ENCODE measurements at regions not wholly inside any gene's neighbourhood (a gene's known extent, or its start where the extent isn't known, plus 50 kb on each side); places are given as distances from the start of the nearest gene placed in this dataset.

DNA sequence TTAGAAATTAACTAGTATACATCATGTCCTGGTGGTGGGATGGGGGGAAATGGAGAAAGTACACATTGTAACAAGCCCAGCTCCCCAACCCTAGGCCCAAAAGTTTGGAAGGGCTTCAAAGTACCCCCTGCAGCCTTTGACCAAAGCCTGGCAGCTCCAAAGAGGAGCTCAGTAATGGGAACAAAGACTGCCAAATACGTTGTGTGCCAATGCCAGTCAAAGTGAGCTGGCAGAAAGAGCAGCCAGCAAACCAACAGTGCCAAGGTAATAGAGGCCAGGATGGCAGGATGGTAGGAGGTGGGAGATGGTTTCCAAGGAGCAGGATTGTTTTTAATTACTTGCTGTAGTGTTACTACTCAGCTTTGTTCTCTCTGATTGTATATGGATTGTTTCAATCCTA lies 248.3 kb downstream of the COX7C start:
- H3K36me3 ChIP-seq = no peaks in the 10 kb centered on the region
- no peak for DNase-seq (ENCODE audit: low spot score)
- TF ChIP-seq, protein P1, sequence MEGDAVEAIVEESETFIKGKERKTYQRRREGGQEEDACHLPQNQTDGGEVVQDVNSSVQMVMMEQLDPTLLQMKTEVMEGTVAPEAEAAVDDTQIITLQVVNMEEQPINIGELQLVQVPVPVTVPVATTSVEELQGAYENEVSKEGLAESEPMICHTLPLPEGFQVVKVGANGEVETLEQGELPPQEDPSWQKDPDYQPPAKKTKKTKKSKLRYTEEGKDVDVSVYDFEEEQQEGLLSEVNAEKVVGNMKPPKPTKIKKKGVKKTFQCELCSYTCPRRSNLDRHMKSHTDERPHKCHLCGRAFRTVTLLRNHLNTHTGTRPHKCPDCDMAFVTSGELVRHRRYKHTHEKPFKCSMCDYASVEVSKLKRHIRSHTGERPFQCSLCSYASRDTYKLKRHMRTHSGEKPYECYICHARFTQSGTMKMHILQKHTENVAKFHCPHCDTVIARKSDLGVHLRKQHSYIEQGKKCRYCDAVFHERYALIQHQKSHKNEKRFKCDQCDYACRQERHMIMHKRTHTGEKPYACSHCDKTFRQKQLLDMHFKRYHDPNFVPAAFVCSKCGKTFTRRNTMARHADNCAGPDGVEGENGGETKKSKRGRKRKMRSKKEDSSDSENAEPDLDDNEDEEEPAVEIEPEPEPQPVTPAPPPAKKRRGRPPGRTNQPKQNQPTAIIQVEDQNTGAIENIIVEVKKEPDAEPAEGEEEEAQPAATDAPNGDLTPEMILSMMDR (IDR thresholded peaks at IDR 0.05) = no peak
- no peak overlapping the region for H3K27ac ChIP-seq
- H3K4me3 ChIP-seq = no peak overlapping the region
- H3K27me3 ChIP-seq = no peaks in the 10 kb centered on the region
- H3K9me3 ChIP-seq = no peaks in the 10 kb centered on the region
- H3K4me1 ChIP-seq = no peaks in the 10 kb centered on the region

- H3K9me3 ChIP-seq = no peaks in the 10 kb centered on the region
- no peaks in the 10 kb centered on the region for H3K4me1 ChIP-seq
- no peak for DNase-seq (ENCODE audit: low spot score)
- no peak overlapping the region for H3K4me3 ChIP-seq
- no peaks in the 10 kb centered on the region for H3K27me3 ChIP-seq
- TF ChIP-seq, protein P1 (IDR thresholded peaks at IDR 0.05) = no peak
- H3K27ac ChIP-seq = no peak overlapping the region
- no peaks in the 10 kb centered on the region for H3K36me3 ChIP-seq
Measured at GRCh38 chr5:86869268-86869667, 251.5 kb downstream of the COX7C start.

DNA sequence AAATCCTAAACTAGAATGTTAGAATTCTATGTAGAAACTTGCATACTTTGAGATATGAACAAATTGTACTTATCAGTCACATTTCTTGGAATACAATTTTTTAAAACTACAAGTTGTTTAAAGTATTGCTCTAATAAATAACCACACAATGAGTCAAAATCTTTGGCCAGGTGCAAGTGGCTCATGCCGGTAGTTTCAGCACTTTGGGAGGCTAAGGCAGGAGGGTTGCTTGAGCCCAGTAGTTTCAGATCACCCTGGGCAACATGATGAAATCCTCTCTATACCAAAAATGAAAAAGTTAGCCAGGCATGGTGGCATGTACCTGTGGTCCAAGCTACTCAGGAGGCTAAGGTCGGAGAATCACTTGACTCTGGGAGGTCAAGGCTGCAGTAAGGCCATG lies 257.8 kb downstream of the COX7C start:
- no peak for DNase-seq (ENCODE audit: low spot score)
- Histone ChIP-seq H3K4me1 (no peaks in the 10 kb centered on the region), H3K27ac (no peak overlapping the region), H3K36me3 (no peaks in the 10 kb centered on the region), H3K4me3 (no peak overlapping the region), H3K27me3 (no peaks in the 10 kb centered on the region), H3K9me3 (no peaks in the 10 kb centered on the region)
- TF ChIP-seq, protein P1 (IDR thresholded peaks at IDR 0.05) = no peak

DNA sequence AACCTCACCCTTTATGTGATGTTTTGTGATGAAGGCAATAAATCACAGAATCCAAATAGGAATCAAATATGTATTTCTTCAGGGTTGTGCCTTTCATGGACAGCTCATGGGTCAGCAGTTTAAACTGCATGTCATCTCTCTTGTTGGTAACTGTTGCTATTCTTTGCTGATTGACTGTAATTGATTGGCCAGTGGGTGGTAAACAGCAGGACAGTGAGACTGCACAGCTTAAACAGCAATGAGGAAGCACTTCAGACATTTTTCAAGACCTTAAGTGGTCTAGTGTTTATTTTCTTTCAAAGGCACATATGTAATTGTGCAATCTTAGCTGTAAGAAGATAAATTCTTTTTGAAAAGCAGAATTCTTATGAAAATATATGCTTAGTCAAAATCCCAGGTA lies 260.5 kb downstream of the COX7C start:
- no peak for DNase-seq (ENCODE audit: low spot score)
- no peak overlapping the region for H3K4me3 ChIP-seq
- peaks cover 0 to 14% of the 10 kb centered on the region in 2 donors for H3K4me1 ChIP-seq
- no peaks in the 10 kb centered on the region for H3K27me3 ChIP-seq
- H3K9me3 ChIP-seq = no peaks in the 10 kb centered on the region
- H3K27ac ChIP-seq = no peak overlapping the region
- no peaks in the 10 kb centered on the region for H3K36me3 ChIP-seq
- TF ChIP-seq, protein P1 (IDR thresholded peaks at IDR 0.05) = no peak

- no peak for DNase-seq (ENCODE audit: low spot score)
- Histone ChIP-seq H3K36me3 (no peaks in the 10 kb centered on the region), H3K4me3 (no peak overlapping the region), H3K27ac (no peak overlapping the region), H3K9me3 (no peaks in the 10 kb centered on the region), H3K4me1 (peaks cover 0 to 14% of the 10 kb centered on the region in 2 donors), H3K27me3 (no peaks in the 10 kb centered on the region)
- TF ChIP-seq, protein P1 (IDR thresholded peaks at IDR 0.05) = no peak
Measured at GRCh38 chr5:86879086-86879485, 261.3 kb downstream of the COX7C start.

GRCh38 chr5:86880344-86880743 lies 262.6 kb downstream of the COX7C start:
- TF ChIP-seq, protein P1 (IDR thresholded peaks at IDR 0.05) = no peak
- H3K9me3 ChIP-seq = no peaks in the 10 kb centered on the region
- no peak overlapping the region for H3K4me3 ChIP-seq
- H3K27me3 ChIP-seq = no peaks in the 10 kb centered on the region
- no peaks in the 10 kb centered on the region for H3K36me3 ChIP-seq
- H3K4me1 ChIP-seq = peaks cover 0 to 14% of the 10 kb centered on the region in 2 donors
- no peak for DNase-seq (ENCODE audit: low spot score)
- H3K27ac ChIP-seq = no peak overlapping the region
